Activated CD8-positive, alpha-beta memory T cell treated with anti-CD3 and anti-CD28 coated beads, Interleukin-2, amount 50 U/mL, for 1 hour (primary cell): ENCODE measurements at regions not wholly inside any gene's neighbourhood (a gene's known extent, or its start where the extent isn't known, plus 50 kb on each side); places are given as distances from the start of the nearest gene placed in this dataset.

ENCODE experiments used
- DNase-seq: peaks from one replicate; pipeline ENCODE4 v3.0.0-alpha.2; 2020; ENCODE audit errors: extremely low read depth

DNA sequence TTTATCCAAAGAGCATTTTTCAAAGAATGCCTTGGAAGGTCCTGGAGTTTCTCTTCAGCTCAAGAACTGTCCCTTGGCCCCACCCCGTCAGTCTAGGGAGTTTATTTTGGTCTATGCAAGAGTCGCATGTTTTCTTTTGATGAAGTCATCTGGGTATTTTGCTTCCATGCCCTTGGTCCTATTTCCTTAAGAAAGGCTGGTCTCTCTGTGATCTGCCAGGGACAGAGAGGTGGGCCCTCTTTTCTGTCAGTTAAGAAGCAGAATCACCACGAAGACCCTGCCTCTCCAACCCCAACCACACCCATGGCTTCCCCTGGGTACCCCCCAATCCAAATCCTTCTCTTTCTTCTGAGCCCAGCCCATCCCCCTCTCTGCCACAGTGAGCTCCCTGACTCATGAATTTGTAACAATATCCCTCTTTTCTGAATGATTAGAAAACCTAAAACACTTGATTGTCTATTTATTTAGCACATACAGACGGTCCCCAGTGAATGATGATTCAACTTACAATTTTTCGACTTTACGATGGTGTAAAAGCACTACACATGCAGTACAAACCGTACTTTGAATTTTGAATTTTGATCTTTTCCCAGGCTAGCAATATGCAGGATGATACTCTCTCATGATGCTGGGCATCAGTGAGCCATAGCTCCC, 163.5 kb upstream of the ADRA1B start:
- DNase-seq: no peak

DNA sequence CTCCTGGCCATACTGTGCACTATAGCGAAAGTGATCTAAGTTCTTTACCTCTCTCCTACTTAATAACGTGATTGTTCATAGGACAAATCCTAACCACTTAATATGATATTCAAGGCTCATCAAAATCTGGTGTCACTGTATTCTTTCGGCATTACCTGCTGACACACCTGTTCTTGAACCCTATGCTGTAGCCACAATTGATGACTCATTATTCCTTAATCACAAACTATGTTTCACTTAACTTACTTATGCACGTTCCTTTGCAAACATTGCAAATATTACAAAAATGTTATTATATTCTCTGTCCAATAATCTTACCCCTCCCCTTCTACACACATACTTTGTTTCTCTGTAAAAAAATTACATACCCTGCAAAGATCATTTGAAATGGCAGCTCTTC, 158.1 kb upstream of the ADRA1B start:
- no peak for DNase-seq

DNA sequence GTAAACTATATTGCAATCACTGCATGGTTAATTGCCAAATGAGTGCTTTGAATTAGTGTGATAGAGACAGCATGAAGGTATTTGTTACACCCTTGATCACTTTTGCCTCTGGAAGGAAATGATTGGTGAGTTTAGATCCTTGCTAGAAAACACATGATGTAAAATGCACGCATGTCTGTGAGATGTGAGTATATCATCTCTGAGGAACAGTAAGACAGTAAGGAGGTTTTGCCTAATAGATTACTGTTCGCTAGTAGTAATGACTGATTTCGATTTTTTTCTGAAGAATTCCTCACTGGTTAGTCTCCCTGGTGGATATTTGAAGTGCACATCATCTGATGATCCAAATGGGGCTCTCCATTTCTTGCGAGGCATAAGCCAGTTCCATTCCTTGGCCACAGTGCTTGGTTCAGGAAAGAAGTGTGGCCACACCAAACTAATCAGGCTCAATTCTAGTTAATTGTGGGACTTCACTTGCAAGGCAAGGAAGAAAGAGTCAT, 156.4 kb upstream of the ADRA1B start:
- no peak for DNase-seq

DNA sequence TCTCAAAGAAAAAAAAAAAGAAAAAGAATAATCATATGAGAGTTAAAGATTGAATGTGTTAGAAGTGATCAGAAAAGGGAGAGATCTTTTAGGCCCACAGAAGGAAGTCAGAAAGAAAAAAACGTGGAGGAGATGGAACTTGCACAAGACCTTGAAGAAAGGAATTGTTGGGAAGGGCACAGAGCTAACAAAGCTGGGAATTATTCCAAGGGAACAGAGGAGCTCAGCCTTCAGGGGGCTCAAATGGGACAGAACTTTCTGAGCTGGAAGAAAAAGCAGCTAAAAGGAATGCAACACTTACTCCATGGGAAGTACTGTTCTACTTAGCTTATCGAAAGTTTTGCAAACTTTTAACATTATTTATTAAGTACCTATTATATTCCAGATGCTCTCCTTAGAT, 153.4 kb upstream of the ADRA1B start:
- no peak for DNase-seq

DNA sequence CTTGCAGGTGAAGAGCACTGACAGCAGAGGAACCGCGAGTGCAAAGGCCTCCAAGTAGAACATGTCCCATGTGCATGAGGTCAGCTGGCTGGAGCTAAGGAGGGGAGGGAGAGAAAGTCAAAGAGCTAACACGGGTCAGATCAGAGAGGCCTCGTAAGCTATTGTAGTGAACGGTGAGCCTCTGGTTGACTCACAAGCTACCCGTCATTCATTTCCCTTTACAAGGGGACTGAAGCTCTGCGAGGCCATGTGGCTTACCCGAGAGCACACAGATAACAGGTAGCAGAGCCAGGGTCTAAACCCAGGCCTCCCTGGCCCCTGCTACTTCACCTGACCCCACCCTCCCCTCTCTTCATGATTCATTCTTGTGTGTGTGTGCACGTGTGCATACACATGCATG, 152.7 kb upstream of the ADRA1B start:
- DNase-seq: no peak

DNA sequence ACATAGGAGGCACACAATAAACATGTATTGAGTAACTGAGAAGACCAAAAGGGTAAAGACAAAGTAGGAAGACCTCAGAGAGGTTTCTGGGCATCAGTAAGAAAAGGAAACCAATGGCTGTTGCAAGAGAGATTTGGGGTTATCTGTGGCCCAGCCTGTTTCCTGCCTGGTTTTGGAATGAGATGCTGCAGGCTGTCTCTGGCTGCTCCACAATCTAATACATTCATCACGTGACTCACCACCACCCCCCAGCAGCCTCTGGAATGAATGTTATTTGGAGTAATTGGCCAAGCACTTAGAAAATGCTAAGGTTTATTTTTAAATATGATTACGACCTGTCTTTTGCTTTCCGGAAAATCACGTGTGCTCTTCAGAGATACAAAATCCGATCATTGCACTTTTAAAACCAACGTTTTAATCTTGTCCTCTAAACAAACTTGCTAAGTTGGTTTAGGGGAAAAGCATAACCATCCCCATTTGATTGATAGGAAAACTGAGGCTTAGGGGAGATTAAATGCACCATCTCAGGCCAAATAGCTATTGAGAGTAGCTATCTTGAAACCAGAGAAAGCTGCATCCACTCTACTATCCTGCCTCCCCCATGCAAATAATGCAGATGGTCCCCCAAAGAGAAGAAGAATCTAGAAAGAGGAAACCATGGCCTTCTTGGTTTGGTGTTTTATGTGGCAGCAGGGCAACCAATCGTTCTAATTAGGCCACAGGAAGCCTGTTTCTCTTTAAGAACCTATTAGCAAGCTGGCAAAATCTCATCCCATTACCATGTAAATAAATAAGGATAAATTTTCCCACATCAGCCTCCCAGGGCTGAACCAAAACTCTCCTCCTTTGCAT, 151.8 kb upstream of the ADRA1B start:
- DNase-seq: no peak

DNA sequence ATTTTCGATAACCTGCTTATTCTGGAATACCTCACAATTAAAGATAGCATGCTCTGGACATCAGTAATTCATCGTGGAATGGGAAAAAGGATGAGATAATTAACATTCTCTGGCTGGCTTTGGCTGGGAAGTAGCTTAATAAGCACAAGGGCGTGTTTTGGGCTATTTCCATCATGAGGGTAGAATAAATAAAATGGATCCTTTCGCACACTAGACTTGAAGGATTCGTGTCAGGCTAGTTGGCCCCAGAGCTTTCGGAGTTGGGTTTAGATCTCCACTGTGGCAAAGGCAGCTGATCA, 151.2 kb upstream of the ADRA1B start:
- DNase-seq: no peak

DNA sequence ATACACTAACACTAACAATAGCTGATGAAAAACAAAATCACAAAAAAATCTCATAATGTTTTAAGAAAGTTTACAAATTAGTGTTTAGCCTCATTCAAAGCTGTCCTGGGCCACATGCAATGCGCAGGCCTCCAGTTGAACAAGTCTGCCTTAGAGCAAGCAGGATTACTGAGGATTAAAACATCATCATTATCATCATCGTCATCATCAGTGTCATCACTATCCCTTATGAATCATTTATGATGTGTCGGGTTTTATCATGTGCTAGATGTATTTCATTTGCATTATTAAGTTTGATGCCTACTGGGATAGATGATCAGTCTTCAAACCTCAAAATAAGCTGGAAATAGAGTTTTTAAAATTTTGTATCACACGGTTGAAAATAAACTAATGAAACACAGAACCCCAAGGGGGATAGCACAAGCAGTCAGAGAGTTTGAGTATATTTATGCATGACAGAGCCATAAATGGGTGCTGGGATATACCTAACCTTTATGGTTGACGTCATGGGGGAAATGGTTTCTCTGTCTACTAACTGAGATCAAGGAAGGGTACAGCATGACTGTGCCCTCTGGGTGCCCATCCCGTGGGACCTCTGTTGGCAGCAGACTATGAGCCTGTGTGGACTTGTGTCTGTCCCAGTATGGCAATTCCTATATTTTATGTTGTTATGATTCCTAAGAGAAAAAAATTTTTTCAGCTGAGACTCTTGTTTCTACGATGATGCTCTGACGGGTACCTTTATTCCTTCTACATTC, 150.3 kb upstream of the ADRA1B start:
- DNase-seq: no peak

DNA sequence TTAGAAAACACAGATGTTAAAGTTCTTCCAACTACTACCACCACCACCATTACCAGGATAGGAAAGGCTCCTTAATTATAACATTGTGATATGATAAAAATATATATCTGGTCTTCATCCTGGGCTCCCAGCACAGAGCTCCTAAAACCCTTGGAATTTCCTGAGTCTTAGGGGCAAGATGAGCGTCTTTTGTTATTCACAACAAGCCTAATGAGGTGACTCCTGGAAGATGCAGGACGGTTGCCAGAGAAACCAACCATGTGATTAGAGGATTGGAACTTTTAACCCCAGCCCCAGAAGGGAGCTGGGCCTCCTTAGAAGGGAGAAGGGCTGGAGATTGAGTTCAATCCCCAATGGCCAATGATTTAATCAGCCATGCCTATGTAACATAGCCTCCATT, 148.0 kb upstream of the ADRA1B start:
- no peak for DNase-seq

DNA sequence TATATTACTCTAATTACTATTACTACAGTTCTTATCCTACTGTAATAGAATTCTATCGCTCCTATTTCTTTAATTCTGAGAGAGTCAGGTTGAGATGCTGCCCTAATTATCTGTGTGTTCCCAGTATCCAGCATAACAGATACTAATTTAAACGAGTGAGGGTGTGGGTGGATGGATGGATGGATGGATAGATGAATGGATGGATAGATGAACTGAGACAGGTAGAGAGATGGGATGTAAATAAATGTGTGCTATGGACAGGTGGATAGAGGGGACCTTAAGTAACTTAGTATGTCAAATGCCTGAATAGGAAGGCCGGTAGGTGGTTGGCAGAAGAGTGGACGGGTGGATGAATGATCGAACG, 143.6 kb upstream of the ADRA1B start:
- DNase-seq: no peak

DNA sequence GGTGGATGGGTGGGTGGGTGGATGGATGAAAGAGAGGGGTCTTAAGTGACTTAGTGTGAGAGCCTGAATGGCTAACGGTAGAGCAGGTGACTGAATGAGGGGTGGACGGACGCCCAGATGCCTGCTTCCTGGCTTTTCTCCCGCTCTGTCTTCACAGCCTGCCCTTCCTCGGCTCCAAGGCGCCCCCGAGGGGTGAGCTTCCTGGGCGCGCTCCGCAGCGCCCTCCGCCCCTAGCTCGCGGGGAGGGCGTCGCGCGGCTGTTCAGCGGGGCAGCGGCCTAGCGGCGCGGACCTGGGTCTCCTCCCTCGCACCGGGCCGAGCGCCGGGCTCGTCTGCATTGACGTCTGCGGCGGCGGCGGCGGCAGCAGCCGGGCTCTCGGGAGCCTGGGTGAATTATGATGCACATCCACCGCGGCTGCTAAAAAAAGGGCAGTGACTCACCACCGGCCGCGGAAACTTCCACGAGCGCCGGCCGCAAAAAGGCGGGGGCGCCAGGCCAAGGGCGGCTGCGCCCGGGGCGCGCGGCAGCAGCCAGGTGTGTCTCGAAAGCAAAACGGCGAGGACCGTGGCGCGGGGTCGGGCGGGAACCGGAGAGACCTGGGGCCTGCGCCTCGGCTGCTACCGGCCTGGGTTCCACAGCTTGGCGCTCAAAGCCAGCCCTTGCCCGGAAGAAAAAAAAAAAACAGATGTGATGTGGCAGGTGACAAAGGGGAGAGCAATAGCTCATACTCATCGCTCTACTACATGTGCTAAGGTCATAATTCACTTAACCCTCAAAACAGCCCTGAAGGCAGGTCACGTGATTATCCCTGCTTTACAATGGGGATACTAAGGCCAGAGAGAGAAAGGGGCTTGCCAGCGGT, 143.0 kb upstream of the ADRA1B start:
- DNase-seq: peak; percentile 22

DNA sequence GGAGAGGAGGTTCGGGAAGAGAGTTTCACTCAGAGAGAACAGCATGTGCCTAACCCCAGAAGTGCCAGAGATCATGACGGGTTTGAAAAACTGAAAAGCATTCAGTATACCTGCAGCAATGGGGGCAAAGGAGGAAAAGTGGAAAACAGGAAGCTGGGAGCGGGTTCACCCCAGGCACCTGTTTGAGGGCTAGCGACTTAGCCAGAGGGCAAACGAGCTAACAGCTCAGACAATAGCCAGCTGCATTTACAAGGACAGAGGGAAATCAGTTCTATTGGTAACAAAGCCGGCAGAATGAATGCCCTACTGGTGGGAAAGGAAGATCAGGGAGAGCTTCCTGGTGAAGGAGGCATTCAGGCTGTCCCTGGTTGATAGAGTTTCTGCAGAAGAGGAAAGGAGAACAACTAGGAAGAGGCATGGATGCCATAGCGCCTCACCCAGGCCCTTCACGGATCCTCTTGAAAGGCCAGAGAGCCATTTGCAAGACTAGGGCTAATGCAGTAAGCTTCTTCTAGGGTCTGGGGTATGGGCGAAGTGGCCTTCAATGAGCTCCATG, 141.7 kb upstream of the ADRA1B start:
- DNase-seq: no peak

DNA sequence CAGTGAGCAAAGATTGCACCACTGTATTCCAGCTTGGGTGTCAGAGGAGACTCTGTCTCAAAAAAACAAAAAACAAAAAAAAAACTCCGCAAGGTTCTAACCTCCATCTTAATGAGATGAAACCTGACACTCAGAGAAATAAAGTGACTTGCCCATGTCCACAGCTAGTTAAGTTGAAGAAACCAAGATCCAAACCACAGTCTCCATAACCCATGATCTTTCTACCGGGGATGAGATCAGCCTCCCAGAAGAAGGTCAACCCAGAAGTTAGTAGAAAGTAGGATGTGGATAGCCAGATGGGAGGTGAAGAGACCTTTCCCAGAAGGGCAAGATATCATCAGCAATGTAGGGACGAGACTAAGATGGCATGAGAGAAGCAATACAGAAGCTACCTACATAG, 140.4 kb upstream of the ADRA1B start:
- DNase-seq: no peak

DNA sequence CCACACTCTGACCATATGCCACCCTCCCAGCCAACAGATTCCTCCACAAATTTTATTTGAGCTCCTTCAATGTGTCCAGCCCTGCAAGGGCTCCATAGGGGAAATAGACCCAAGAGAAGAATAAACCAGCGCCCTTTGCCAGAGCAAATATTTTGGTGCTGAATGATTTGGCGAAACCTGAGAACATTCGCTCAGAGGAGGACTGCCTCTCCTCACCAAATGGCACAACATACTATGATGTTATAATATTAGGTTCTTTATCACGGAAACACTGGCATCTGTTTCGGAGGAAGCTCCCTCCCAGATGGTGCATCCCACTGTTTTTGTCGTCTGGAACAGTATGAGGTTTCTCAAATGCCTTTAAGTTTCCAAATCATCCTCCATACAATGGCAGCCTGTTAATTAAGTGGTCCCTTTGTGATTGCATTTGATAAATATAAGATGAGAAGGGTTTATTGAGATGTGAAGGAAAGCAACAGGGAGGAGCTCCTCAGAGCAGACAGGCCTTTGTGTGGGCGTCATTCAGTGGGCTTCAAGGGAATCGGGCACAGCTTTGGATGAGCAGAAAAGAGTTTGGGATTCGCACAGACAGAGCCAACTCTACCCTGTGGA, 139.1 kb upstream of the ADRA1B start:
- DNase-seq: no peak

DNA sequence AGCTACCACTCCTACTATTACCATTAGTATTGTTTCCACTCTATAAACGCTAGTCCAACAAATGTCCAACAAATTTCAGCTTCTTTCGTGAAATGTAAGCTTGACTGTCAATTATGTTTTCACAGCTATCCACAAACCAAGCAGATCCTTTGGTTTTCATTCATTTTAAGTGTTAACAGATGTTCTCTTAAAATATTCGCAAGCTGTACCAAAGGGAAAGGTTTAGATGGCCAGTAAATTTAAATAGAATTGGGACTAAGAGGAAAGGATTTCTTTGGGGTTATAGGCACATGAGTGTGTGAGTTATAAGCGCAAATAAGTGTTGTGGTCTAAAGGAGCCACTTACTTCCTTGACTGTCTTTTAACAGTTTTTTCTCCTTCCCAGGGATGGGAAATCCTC, 136.8 kb upstream of the ADRA1B start:
- DNase-seq: no peak

DNA sequence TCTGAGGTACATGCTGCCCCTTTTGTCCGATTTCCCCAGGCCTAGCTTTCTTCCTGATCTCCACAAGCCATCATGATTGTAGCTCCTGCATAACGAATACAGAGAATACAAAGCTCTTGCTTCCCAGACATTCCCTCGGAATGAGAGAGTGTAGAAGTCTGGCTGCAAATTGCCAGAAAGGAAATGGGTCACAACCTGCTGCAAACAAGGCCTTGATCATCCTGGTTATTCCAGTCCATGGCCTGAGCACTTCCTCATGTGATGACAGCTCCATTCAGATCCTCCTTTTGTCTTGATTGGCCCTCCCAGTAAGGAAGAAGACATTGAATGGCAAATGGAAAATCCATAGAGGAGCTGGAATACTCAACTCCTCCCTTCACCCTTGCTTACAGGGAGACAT, 136.0 kb upstream of the ADRA1B start:
- no peak for DNase-seq

DNA sequence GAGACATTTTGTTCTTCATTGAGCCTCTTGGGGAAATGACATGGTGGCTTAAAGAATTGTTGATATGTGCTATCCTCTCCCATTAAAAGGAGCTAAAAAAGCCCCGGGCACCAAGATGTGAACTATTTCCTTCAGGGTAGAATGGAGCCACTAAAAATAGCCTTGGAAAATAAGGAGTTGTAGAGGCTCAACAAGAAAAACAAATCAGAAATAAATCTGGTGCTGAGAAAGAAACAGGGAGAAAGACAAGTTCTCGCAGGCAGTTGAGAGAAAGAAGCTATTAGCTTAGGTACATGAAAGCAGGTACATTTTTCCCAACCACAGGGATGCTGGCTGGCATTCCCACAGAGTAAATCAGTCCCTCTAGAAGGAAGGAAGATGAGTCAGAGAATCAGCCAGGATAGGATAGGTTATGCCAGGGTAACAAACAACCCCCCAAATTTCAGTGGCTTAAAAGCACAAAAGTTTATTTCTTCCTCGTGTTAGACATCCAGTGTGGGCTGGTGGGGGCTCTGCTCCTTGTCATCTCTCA, 134.6 kb upstream of the ADRA1B start:
- no peak for DNase-seq

DNA sequence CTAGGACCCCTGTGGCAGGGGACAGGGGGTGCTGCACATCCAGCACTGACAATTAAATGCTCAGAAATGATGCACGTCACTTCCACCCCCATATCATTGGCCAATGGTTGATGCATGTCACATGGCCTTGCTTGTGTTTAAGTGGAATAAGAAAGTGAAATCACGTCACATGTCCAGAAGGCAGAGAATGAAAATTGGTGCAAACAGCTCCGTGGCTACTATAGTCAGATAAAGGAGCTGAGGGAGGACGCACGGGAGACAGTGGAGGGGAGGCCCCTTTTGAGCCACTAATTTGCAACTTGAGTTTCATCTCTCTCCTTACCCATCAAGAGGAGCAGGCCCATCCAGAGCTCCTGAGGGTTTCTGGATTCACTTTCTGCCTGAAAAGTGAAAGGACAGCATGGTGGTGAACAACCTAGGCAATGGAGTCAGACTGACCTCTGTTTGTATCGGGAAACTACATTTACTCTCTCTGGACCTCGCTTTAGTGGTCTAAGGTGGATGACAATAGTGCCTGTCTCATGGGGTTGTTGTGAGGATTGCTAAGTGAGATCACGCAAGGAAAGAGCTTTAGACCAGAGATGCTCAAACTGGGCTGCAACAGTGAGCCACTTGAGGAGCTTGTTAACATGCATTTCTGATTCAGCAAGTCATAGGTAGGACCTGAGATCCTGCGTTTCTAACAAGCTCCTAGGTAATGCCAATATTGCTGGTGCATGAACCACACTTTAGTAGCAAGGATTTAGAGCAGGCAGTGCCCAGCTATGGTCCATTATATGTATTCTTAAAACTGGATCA, 133.9 kb upstream of the ADRA1B start:
- no peak for DNase-seq

DNA sequence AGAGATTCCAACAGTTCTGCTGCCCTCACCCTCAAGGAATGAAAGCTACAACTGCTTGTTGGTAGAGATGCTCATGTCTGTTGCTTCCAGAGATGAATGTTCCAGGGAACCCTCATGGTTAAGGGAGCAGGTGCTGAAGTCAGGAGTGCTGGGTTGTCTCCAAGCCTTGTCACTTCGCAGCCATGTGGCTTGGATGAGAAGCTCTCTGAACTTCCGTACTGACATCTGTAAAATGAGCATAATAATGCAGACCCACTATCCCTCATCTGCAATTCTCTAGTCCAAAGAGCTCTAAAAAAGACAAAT, 133.3 kb upstream of the ADRA1B start:
- no peak for DNase-seq

DNA sequence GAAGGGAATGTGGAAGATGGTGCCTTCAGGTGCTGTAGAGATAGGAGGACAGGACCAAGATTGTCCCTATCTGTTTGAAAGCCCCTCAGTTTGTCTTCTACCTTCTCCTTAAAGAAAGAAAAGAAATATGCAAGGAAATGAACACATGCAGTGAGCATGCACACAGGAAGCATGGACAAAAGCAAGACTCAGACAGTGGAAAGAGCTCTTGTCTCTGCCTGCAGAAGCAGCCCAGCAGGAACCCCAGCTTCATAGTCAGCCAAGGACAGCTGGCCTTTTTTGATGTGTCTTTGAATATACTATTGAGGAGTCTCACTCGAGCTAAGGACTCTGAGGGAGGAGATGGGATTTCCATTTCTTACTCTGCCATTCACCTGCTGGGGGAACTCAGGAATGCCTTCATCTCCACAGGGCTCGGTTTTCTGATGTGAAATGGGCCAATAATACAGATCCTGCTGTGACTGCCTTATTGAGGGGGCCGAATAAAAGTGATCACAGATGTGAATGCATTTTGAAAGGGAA, 132.5 kb upstream of the ADRA1B start:
- DNase-seq: no peak
